NB4 (cell line): ENCODE measurements at regions not wholly inside any gene's neighbourhood (a gene's known extent, or its start where the extent isn't known, plus 50 kb on each side); places are given as distances from the start of the nearest gene placed in this dataset.
"Not testable (repeated sequence)": the region's sequence is repeated elsewhere in the genome, so short reads cannot be mapped to it uniquely, and the experiment has no call there.

ENCODE experiments used
- DNase-seq: peaks from one replicate; pipeline ENCODE4 v3.0.0; 2010; ENCODE audit warnings: low read depth
- H3K4me3 ChIP-seq: one replicate; pipeline ENCODE4 v1.5.1; 2011; ENCODE audit warnings: mild to moderate bottlenecking, low read depth, low read length, moderate library complexity
- CTCF ChIP-seq: IDR thresholded peaks from one replicate; pipeline ENCODE4 v1.5.1; 2012; ENCODE audit warnings: low read depth, low read length
- MYC ChIP-seq: IDR thresholded peaks from 2 replicates; pipeline ENCODE4 v1.6.1; 2011; ENCODE audit warnings: low read depth, low read length
- POLR2A ChIP-seq: IDR thresholded peaks from 2 replicates; pipeline ENCODE4 v1.6.1; 2011; ENCODE audit warnings: mild to moderate bottlenecking; ENCODE audit not compliant: insufficient read length; ENCODE audit errors: extremely low read depth
- TF ChIP-seq, protein P1 (sequence below): IDR thresholded peaks from 2 replicates; pipeline ENCODE4 v1.6.1; 2011; ENCODE audit warnings: low read depth, low read length

DNA sequence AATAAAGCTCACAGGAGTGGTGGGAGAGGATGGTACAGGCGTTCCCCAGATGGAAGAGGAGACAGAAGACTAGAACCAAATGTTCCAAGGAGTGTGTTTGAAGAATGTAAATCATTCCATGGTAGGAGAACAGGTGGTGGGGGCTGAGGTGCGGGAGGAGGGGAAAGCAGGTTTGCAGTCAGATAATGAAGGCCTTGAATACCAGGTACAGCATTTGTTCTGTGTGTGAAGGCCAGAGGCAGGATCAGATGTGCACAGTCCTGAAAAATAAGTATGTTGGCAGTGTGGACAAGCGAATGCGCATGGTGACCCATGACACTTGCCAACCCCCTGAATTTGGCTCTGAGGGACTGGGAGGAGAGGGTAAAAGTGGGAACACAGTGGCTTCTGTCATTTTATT is 59.9 kb upstream of the ALDH1B1 start:
- no peak overlapping the region for H3K4me3 ChIP-seq
- DNase-seq, result no peak
- TF ChIP-seq POLR2A, result no peak
- TF ChIP-seq MYC, result no peak

GRCh38 chr9:38331141-38331540 is 61.4 kb upstream of the ALDH1B1 start:
- TF ChIP-seq POLR2A, result no peak
- TF ChIP-seq, protein P1, sequence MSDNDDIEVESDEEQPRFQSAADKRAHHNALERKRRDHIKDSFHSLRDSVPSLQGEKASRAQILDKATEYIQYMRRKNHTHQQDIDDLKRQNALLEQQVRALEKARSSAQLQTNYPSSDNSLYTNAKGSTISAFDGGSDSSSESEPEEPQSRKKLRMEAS, result no peak
- TF ChIP-seq CTCF, result no peak
- no peak for TF ChIP-seq MYC
- H3K4me3 ChIP-seq, result no peak overlapping the region
- DNase-seq, result no peak

GRCh38 chr9:38329968-38330367 is 62.5 kb upstream of the ALDH1B1 start:
- no peak for DNase-seq
- TF ChIP-seq POLR2A, result no peak
- no peak for TF ChIP-seq MYC
- TF ChIP-seq CTCF, result no peak
- TF ChIP-seq, protein P1, result no peak
- no peak overlapping the region for H3K4me3 ChIP-seq

- DNase-seq, result no peak
- H3K4me3 ChIP-seq, result no peak overlapping the region
- TF ChIP-seq POLR2A, result no peak
- TF ChIP-seq MYC, result no peak
- TF ChIP-seq CTCF, result no peak
- TF ChIP-seq, protein P1, result no peak
Observed at GRCh38 chr9:38328765-38329164, 63.7 kb upstream of the ALDH1B1 start.

GRCh38 chr9:38326122-38326521 is 66.4 kb upstream of the ALDH1B1 start:
- DNase-seq, result no peak
- no peak for TF ChIP-seq CTCF
- TF ChIP-seq, protein P1, result no peak
- H3K4me3 ChIP-seq, result no peak overlapping the region

DNA sequence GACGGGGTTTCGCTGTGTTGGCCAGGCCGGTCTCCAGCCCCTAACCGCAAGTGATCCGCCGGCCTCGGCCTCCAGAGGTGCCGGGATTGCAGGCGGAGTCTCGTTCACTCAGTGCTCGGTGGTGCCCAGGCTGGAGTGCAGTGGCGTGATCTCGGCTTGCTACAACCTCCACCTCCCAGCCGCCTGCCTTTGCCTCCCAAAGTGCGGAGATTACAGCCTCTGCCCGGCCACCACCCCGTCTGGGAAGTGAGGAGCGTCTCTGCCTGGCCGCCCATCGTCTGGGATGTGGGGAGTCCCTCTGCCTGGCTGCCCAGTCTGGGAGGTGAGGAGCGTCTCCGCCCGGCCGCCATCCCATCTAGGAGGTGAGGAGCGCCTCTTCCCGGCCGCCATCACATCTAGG is 68.3 kb upstream of the ALDH1B1 start:
- H3K4me3 ChIP-seq, DNase-seq: not testable (repeated sequence)

DNA sequence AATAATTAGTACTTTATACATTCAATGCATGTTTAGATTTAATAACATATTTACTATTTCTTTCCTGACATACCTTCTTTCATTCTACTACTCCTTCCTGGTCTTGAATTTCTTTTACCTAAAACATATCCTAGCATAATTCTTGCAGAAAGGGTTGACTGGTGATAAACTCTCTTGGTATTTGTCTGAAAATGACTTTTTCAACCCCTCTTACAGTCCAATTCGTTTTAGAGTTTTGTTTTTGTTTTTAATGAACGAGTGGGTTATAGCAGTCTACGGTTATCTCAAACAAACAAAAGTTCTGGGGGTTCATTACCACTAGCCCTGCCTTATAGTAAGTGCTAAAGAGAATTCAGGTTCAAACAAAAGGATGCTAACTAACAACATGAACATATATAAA is 69.6 kb upstream of the ALDH1B1 start:
- H3K4me3 ChIP-seq, result no peak overlapping the region
- TF ChIP-seq, protein P1, result no peak
- no peak for DNase-seq

GRCh38 chr9:38319496-38320173 is 72.9 kb upstream of the ALDH1B1 start:
- H3K4me3 ChIP-seq, result no peak overlapping the region
- TF ChIP-seq CTCF (no peak), POLR2A (no peak), MYC (no peak)
- TF ChIP-seq, protein P1, result no peak
- no peak for DNase-seq
